Parathyroid adenoma (tissue), 2 donors: ENCODE measurements at regions not wholly inside any gene's neighbourhood (a gene's known extent, or its start where the extent isn't known, plus 50 kb on each side); places are given as distances from the start of the nearest gene placed in this dataset.

Experiments used
- H2AFZ ChIP-seq: fragments of 300-600 bp; sonication (generic); one replicate; pipeline ENCODE4 v1.7.0; 2017; ENCODE audit warnings: antibody characterized with exemption, mild to moderate bottlenecking
- H3K27ac ChIP-seq: fragments of 300-600 bp; sonication (generic); one replicate; pipeline ENCODE4 v1.7.0; 2017
- H3K27me3 ChIP-seq: fragments of 300-600 bp; sonication (generic); one replicate; pipeline ENCODE4 v1.7.0; 2017; ENCODE audit warnings: low read length; ENCODE audit not compliant: control insufficient read depth, insufficient read depth
- H3K36me3 ChIP-seq: fragments of 300-600 bp; sonication (generic); one replicate; pipeline ENCODE4 v1.7.0; 2017; ENCODE audit warnings: low read length; ENCODE audit not compliant: control insufficient read depth, insufficient read depth
- H3K4me1 ChIP-seq: fragments of 300-600 bp; sonication (generic); one replicate; pipeline ENCODE4 v1.7.0; 2017; ENCODE audit warnings: control low read depth
- H3K4me2 ChIP-seq: fragments of 300-600 bp; sonication (generic); one replicate; pipeline ENCODE4 v1.7.0; 2017; ENCODE audit warnings: low read length
- H3K4me3 ChIP-seq: fragments of 300-600 bp; sonication (generic); one replicate; pipeline ENCODE4 v1.7.0; 2017; ENCODE audit warnings: low read depth, low read length
- H3K79me2 ChIP-seq: fragments of 300-600 bp; sonication (generic); one replicate; pipeline ENCODE4 v1.7.0; 2017; ENCODE audit warnings: control low read depth
- H3K9ac ChIP-seq: fragments of 300-600 bp; sonication (generic); one replicate; pipeline ENCODE4 v1.7.0; 2017; ENCODE audit warnings: mild to moderate bottlenecking
- H3K9me3 ChIP-seq: fragments of 300-600 bp; sonication (generic); one replicate; pipeline ENCODE4 v1.7.0; 2017; ENCODE audit warnings: low read length; ENCODE audit not compliant: control insufficient read depth
- CTCF ChIP-seq: fragments of 300-600 bp; sonication (generic); IDR thresholded peaks from one replicate; pipeline ENCODE4 v1.7.0; 2017; ENCODE audit warnings: antibody characterized with exemption, mild to moderate bottlenecking
- donor health status: primary hyperparathyroidism.

GRCh38 chr5:67619636-67620035 lies 423.0 kb upstream of the CD180 start:
- peak overlapping the region; percentile 72 for H2AFZ ChIP-seq
- H3K4me2 ChIP-seq = peak overlapping the region; percentile 32
- TF ChIP-seq CTCF = no peak
- peaks cover 42% of the 10 kb centered on the region for H3K4me1 ChIP-seq
- no peak overlapping the region for H3K4me3 ChIP-seq
- no peaks in the 10 kb centered on the region for H3K36me3 ChIP-seq
- no peak overlapping the region for H3K9ac ChIP-seq
- no peaks in the 10 kb centered on the region for H3K79me2 ChIP-seq
- H3K27me3 ChIP-seq = no peaks in the 10 kb centered on the region
- H3K27ac ChIP-seq = peak overlapping the region; percentile 85
- H3K9me3 ChIP-seq = no peaks in the 10 kb centered on the region

GRCh38 chr5:67619235-67619634 lies 422.6 kb upstream of the CD180 start:
- Histone ChIP-seq H3K79me2 (no peaks in the 10 kb centered on the region), H3K36me3 (no peaks in the 10 kb centered on the region), H3K4me2 (peak overlapping the region; percentile 32), H3K9me3 (no peaks in the 10 kb centered on the region), H3K9ac (no peak overlapping the region), H2AFZ (peak overlapping the region; percentile 72), H3K4me1 (peaks cover 42% of the 10 kb centered on the region), H3K27ac (peak overlapping the region; percentile 85), H3K27me3 (no peaks in the 10 kb centered on the region), H3K4me3 (no peak overlapping the region)
- no peak for TF ChIP-seq CTCF

GRCh38 chr5:67617051-67617450 lies 420.5 kb upstream of the CD180 start:
- Histone ChIP-seq H3K27me3 (no peaks in the 10 kb centered on the region), H3K4me3 (no peak overlapping the region), H3K79me2 (no peaks in the 10 kb centered on the region), H3K36me3 (no peaks in the 10 kb centered on the region), H3K9me3 (no peaks in the 10 kb centered on the region), H3K4me2 (no peak overlapping the region), H3K9ac (no peak overlapping the region), H3K27ac (peak overlapping the region; percentile 24), H3K4me1 (peaks cover 41% of the 10 kb centered on the region), H2AFZ (peak overlapping the region; percentile 72)
- TF ChIP-seq CTCF = no peak

GRCh38 chr5:67612961-67613360 lies 416.4 kb upstream of the CD180 start:
- Histone ChIP-seq H3K79me2 (no peaks in the 10 kb centered on the region), H3K9me3 (no peaks in the 10 kb centered on the region), H3K27me3 (no peaks in the 10 kb centered on the region), H3K4me1 (peaks cover 9% of the 10 kb centered on the region), H2AFZ (no peak overlapping the region), H3K4me3 (no peak overlapping the region), H3K9ac (no peak overlapping the region), H3K36me3 (no peaks in the 10 kb centered on the region), H3K27ac (no peak overlapping the region), H3K4me2 (no peak overlapping the region)
- TF ChIP-seq CTCF = no peak

- no peaks in the 10 kb centered on the region for H3K36me3 ChIP-seq
- H3K79me2 ChIP-seq = no peaks in the 10 kb centered on the region
- no peak overlapping the region for H3K4me3 ChIP-seq
- no peak overlapping the region for H3K27ac ChIP-seq
- no peak overlapping the region for H3K4me2 ChIP-seq
- no peaks in the 10 kb centered on the region for H3K27me3 ChIP-seq
- H3K4me1 ChIP-seq = peaks cover 2% of the 10 kb centered on the region
- no peak overlapping the region for H2AFZ ChIP-seq
- TF ChIP-seq CTCF = no peak
- H3K9ac ChIP-seq = no peak overlapping the region
- no peaks in the 10 kb centered on the region for H3K9me3 ChIP-seq
Measured at GRCh38 chr5:67610186-67610912, 413.8 kb upstream of the CD180 start.
